Hippocampal formation (tissue), 2 donors: ENCODE measurements at regions not wholly inside any gene's neighbourhood (a gene's known extent, or its start where the extent isn't known, plus 50 kb on each side); places are given as distances from the start of the nearest gene placed in this dataset.
"Not testable (repeated sequence)": the region's sequence is repeated elsewhere in the genome, so short reads cannot be mapped to it uniquely, and the experiment has no call there.

Experiments used
- DNase-seq, 2 donors: peaks; one replicate each; lab custom pipeline; 2025; lab: John Stamatoyannopoulos, UW

- DNase-seq = no peak
Observed at GRCh38 chr7:84941936-84942335, 244.9 kb downstream of the SEMA3D start.

GRCh38 chr7:84941291-84941690 lies 245.6 kb downstream of the SEMA3D start:
- no peak for DNase-seq

GRCh38 chr7:84939888-84940287 lies 247.0 kb downstream of the SEMA3D start:
- no peak for DNase-seq

- DNase-seq = no peak
Observed at GRCh38 chr7:84939442-84939841, 247.4 kb downstream of the SEMA3D start.

- no peak for DNase-seq
Observed at GRCh38 chr7:84924353-84924752, 262.5 kb downstream of the SEMA3D start.

GRCh38 chr7:84923348-84923747 lies 263.5 kb downstream of the SEMA3D start:
- no peak for DNase-seq

- DNase-seq = no peak
Observed at GRCh38 chr7:84921154-84921553, 265.7 kb downstream of the SEMA3D start.

GRCh38 chr7:84916973-84917372 lies 269.9 kb downstream of the SEMA3D start:
- not testable (repeated sequence) for DNase-seq

- DNase-seq = no peak
Observed at GRCh38 chr7:84916161-84916560, 270.7 kb downstream of the SEMA3D start.

GRCh38 chr7:84914598-84914997 lies 272.3 kb downstream of the SEMA3D start:
- DNase-seq = no peak

GRCh38 chr7:84913731-84914130 lies 273.1 kb downstream of the SEMA3D start:
- no peak for DNase-seq

GRCh38 chr7:84912993-84913635 lies 273.7 kb downstream of the SEMA3D start:
- no peak for DNase-seq

- DNase-seq = no peak
Observed at GRCh38 chr7:84912537-84912936, 274.3 kb downstream of the SEMA3D start.

- no peak for DNase-seq
Observed at GRCh38 chr7:84912018-84912417, 274.8 kb downstream of the SEMA3D start.

- no peak for DNase-seq
Observed at GRCh38 chr7:84911077-84911476, 275.8 kb downstream of the SEMA3D start.

- not testable (repeated sequence) for DNase-seq
Observed at GRCh38 chr7:84910322-84910721, 276.5 kb downstream of the SEMA3D start.

GRCh38 chr7:84908196-84908793 lies 278.6 kb downstream of the SEMA3D start:
- DNase-seq = no peak

- DNase-seq = no peak
Observed at GRCh38 chr7:84906889-84907288, 280.0 kb downstream of the SEMA3D start.

GRCh38 chr7:84904561-84904960 lies 282.3 kb downstream of the SEMA3D start:
- no peak for DNase-seq

GRCh38 chr7:84901366-84901765 lies 285.5 kb downstream of the SEMA3D start:
- no peak for DNase-seq

- DNase-seq = no peak
Observed at GRCh38 chr7:84900215-84900614, 286.6 kb downstream of the SEMA3D start.

GRCh38 chr7:84895563-84895962 lies 291.3 kb downstream of the SEMA3D start:
- no peak for DNase-seq

GRCh38 chr7:84883570-84883969 lies 303.3 kb downstream of the SEMA3D start:
- DNase-seq = not testable (repeated sequence)
